Smooth muscle cell (in vitro differentiated cells): ENCODE measurements at regions not wholly inside any gene's neighbourhood (a gene's known extent, or its start where the extent isn't known, plus 50 kb on each side); places are given as distances from the start of the nearest gene placed in this dataset.

Source experiments
- DNase-seq: peaks from one replicate; lab custom pipeline; 2025; ENCODE audit not compliant: unreplicated experiment; lab: John Stamatoyannopoulos, UW
- H2AFZ ChIP-seq: fragments of 200-600 bp; sonication (generic); 2 replicates; pipeline ENCODE4 v1.6.0; 2016; ENCODE audit warnings: antibody characterized with exemption, low read depth, mild to moderate bottlenecking
- H3F3A ChIP-seq: fragments of 200-600 bp; sonication (generic); 2 replicates; pipeline ENCODE4 v1.6.0; 2017; ENCODE audit warnings: antibody characterized with exemption, low read depth
- H3K27ac ChIP-seq: fragments of 200-600 bp; sonication (generic); 2 replicates; pipeline ENCODE4 v1.5.1; 2016; ENCODE audit warnings: low read depth, mild to moderate bottlenecking
- H3K27me3 ChIP-seq: fragments of 200-600 bp; sonication (generic); 2 replicates; pipeline ENCODE4 v1.6.1; 2016; ENCODE audit warnings: low read depth, mild to moderate bottlenecking
- H3K36me3 ChIP-seq: fragments of 200-600 bp; sonication (generic); 2 replicates; pipeline ENCODE4 v1.5.1; 2016; ENCODE audit warnings: low read depth
- H3K4me1 ChIP-seq: fragments of 200-600 bp; sonication (generic); 2 replicates; pipeline ENCODE4 v1.5.1; 2016; ENCODE audit warnings: low read depth
- H3K4me2 ChIP-seq: fragments of 200-600 bp; sonication (generic); 2 replicates; pipeline ENCODE4 v1.6.0; 2016; ENCODE audit warnings: mild to moderate bottlenecking
- H3K4me3 ChIP-seq: fragments of 200-600 bp; sonication (generic); 2 replicates; pipeline ENCODE4 v1.5.1; 2016; ENCODE audit warnings: mild to moderate bottlenecking
- H3K79me2 ChIP-seq: fragments of 200-600 bp; sonication (generic); 2 replicates; pipeline ENCODE4 v1.6.0; 2016; ENCODE audit warnings: low read depth, mild to moderate bottlenecking
- H3K9ac ChIP-seq: fragments of 200-600 bp; sonication (generic); 2 replicates; pipeline ENCODE4 v1.6.0; 2016; ENCODE audit warnings: low read depth
- H3K9me3 ChIP-seq: fragments of 200-600 bp; sonication (generic); replicated peaks from 2 replicates; pipeline ENCODE4 v1.5.1; 2016; ENCODE audit warnings: low read depth
- H4K20me1 ChIP-seq: fragments of 200-600 bp; sonication (generic); 2 replicates; pipeline ENCODE4 v1.6.0; 2016; ENCODE audit warnings: low read depth
- WGBS: methylation state at CpG from one replicate; pipeline ENCODE4 v1.1.7; 2016; ENCODE audit warnings: low lambda C conversion rate; 5-methylcytosine and 5-hydroxymethylcytosine counted together
- TF ChIP-seq, protein P1 (sequence below): fragments of 200-600 bp; sonication (generic); IDR thresholded peaks from 2 replicates; pipeline ENCODE4 v1.5.1; 2017; ENCODE audit warnings: borderline replicate concordance, mild to moderate bottlenecking, antibody characterized with exemption; ENCODE audit not compliant: insufficient read depth, poor library complexity, severe bottlenecking

DNA sequence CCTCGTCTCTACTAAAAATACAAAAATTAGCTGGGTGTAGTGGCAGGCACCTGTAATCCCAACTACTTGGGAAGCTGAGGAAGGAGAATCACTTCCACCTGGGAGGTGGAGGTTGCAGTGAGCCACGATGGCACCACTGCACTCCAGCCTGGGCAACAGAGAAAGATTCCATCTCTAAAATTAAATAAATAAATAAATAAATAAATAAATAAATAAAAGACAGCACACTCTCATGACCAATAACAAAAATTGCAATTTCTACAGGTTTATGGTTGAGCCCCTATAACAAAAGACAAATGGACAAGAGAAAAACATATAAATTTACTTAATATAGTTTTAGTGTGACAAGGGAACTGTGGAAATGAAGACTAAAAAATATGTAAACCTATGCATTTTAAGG is 384.1 kb downstream of the CDH19 start:
- TF ChIP-seq, protein P1, sequence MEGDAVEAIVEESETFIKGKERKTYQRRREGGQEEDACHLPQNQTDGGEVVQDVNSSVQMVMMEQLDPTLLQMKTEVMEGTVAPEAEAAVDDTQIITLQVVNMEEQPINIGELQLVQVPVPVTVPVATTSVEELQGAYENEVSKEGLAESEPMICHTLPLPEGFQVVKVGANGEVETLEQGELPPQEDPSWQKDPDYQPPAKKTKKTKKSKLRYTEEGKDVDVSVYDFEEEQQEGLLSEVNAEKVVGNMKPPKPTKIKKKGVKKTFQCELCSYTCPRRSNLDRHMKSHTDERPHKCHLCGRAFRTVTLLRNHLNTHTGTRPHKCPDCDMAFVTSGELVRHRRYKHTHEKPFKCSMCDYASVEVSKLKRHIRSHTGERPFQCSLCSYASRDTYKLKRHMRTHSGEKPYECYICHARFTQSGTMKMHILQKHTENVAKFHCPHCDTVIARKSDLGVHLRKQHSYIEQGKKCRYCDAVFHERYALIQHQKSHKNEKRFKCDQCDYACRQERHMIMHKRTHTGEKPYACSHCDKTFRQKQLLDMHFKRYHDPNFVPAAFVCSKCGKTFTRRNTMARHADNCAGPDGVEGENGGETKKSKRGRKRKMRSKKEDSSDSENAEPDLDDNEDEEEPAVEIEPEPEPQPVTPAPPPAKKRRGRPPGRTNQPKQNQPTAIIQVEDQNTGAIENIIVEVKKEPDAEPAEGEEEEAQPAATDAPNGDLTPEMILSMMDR, result no peak
- Histone ChIP-seq H3K4me3 (no peak overlapping the region), H3K36me3 (no peaks in the 10 kb centered on the region), H2AFZ (no peak overlapping the region), H3F3A (no peaks in the 10 kb centered on the region), H4K20me1 (no peaks in the 10 kb centered on the region), H3K4me2 (no peak overlapping the region), H3K27me3 (no peaks in the 10 kb centered on the region), H3K27ac (no peak overlapping the region), H3K9me3 (no peaks in the 10 kb centered on the region), H3K4me1 (no peaks in the 10 kb centered on the region), H3K79me2 (no peaks in the 10 kb centered on the region), H3K9ac (no peak overlapping the region)
- WGBS, result 91% methylated on average over 2 of the region's 2 CpGs
- no peak for DNase-seq

DNA sequence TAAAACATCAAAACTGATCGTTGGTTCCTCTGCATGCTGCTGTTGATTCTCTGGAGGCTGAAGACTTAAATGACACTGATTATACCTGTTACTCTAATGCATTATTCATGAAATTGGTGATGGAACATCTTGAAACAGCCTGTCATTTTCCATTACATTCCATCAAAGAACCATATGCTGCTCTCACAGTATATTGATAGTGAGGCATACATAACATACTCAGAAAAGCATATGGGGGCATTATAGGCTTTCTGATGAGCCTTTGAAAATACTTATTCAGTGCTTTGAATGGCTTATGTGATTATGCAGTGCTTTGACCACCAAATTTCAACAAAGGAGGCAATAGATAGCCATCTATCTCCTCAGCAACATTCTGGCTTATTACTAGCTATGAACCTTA is 392.1 kb downstream of the CDH19 start:
- Histone ChIP-seq H4K20me1 (no peaks in the 10 kb centered on the region), H3K9me3 (no peaks in the 10 kb centered on the region), H3K4me3 (no peak overlapping the region), H2AFZ (no peak overlapping the region), H3K79me2 (no peaks in the 10 kb centered on the region), H3K9ac (no peak overlapping the region), H3K4me2 (no peak overlapping the region), H3K4me1 (peaks cover 3% of the 10 kb centered on the region), H3K36me3 (no peaks in the 10 kb centered on the region), H3K27ac (no peak overlapping the region), H3F3A (no peaks in the 10 kb centered on the region), H3K27me3 (no peaks in the 10 kb centered on the region)
- WGBS, result 94% methylated on average over 1 of the region's 1 CpG
- no peak for DNase-seq
- TF ChIP-seq, protein P1, result no peak

DNA sequence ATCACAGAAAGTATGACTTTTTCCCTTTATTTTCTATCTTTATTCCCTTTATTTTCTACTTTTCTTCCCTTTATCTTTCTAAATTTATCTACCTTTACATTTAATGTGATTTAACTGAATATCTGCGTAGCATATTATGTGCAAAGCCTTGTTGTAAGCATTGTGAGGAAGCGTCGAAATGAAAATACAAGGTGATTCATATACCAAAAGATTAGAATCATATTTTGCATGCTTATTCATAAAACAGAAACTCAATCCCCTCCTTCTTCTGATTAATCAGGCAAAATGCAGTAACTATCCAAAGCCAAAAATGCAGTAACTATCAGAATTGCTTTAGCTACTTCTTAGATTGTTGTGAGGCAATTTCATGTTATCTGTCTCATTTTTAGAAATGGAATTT is 393.0 kb downstream of the CDH19 start:
- Histone ChIP-seq H3F3A (no peaks in the 10 kb centered on the region), H3K9ac (no peak overlapping the region), H4K20me1 (no peaks in the 10 kb centered on the region), H3K27ac (no peak overlapping the region), H3K4me2 (no peak overlapping the region), H3K79me2 (no peaks in the 10 kb centered on the region), H2AFZ (no peak overlapping the region), H3K9me3 (no peaks in the 10 kb centered on the region), H3K36me3 (no peaks in the 10 kb centered on the region), H3K27me3 (no peaks in the 10 kb centered on the region), H3K4me3 (no peak overlapping the region), H3K4me1 (peaks cover 3% of the 10 kb centered on the region)
- TF ChIP-seq, protein P1, result no peak
- WGBS, result 86% methylated on average over 3 of the region's 3 CpGs
- no peak for DNase-seq

DNA sequence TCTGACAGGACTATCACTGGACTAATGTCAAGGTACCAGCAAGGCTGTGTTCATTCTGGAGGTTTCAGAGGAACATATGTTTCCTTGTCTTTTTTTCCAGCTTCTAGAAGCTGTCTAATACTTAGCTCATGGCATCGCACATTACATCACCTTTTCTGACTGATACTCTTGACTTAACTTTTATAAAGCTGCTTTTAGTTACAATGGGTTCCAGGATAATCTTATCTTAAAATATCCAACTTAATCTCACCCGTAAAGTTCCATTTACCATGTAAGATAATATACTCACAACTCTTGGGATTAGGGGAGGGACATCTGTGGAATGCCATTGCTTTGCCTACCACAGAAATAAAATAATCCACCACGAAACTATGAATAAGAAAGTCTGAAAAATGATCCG is 394.2 kb downstream of the CDH19 start:
- Histone ChIP-seq H3K4me1 (peaks cover 3% of the 10 kb centered on the region), H3K9ac (no peak overlapping the region), H3K27me3 (no peaks in the 10 kb centered on the region), H3K4me2 (no peak overlapping the region), H3K4me3 (no peak overlapping the region), H3K27ac (no peak overlapping the region), H3K79me2 (no peaks in the 10 kb centered on the region), H3K36me3 (no peaks in the 10 kb centered on the region), H3F3A (no peaks in the 10 kb centered on the region), H2AFZ (no peak overlapping the region), H3K9me3 (no peaks in the 10 kb centered on the region), H4K20me1 (no peaks in the 10 kb centered on the region)
- 42% methylated on average over 4 of the region's 4 CpGs for WGBS
- no peak for DNase-seq
- TF ChIP-seq, protein P1, result no peak
